GM18508 (cell line): ENCODE measurements at regions not wholly inside any gene's neighbourhood (a gene's known extent, or its start where the extent isn't known, plus 50 kb on each side); places are given as distances from the start of the nearest gene placed in this dataset.

ENCODE experiments used
- ATAC-seq: cut with Tn5 transposase; IDR thresholded peaks from one replicate; pipeline ENCODE4 v1.9.1; 2021; ENCODE audit warnings: moderate number of reproducible peaks; ENCODE audit not compliant: insufficient read depth, unreplicated experiment

GRCh38 chr16:86015606-86016005 is 116.6 kb downstream of the IRF8 start:
- no peak for ATAC-seq

DNA sequence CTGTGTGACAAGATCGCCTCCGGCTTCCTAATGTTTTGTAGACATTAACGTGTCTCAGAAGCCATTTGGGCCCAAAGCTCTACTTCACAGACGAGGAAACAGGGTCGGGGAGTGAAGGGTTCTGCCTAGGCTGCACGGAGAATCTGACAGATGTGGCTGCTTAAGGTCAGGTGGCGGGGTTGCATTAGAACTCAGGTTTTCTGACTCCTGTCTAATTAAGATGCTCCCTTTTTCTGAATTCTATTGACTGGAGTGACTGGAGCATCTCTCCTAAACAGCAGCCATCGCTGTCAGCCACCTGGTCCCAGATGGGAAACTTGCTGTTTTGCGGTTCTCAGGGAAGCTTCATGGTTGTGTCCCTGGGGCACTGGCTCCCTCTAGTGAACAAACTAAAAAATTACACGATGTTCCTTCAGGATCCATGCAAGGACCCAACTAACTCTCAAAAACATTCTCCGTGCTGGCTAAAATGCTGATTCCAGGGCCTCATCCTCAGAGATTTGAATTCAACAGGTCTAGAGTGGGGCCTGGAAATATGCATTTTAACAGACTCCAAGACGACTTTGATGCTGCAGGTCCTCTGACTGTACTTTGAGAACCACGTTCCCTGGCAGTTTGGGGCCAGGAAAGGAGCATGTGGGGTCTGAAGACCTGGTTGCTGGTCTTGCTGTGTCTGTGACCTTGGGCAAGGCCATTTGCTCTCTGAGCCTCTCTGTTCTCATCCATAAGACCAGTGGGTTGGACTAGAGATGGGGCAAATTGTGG is 117.4 kb downstream of the IRF8 start:
- ATAC-seq: no peak

DNA sequence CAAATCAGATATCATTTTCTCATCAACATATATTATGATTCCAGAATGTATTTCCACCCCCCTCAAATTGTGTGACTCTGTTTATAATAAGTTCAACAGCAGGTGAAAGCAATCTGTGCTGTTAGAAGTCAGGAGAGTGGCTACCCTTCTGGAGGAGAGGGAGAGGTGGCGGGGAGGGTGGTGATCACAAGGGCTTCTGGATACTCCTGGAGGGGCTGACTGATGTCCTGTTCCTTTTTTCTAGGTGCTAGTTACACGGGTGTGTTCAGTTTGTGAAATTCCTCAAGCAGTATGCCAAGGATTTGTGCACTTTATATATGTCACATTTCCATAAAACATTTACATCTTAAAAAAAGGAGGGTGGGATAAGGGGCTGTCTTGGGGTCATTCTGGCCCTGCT is 119.1 kb downstream of the IRF8 start:
- ATAC-seq: no peak

DNA sequence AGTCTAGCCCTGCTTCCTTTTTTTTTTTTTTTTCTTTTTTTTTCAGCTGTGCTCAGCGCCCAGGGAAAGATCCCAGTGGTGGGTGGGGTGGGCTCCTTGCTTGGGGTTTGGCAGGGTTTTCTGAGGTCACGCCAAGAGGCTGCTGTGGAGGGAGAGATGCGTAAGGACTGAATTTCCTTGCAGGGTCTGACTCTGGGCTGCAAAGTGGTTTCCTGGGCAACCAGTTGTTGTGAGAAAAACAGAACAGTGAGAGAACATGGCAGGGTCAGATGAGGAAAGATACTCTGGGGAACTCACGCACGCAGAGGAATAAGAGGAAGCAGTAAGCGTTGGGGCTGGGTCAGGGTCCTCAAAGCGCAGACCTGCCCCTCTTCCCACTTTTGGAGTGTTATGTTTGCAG is 119.5 kb downstream of the IRF8 start:
- no peak for ATAC-seq

- ATAC-seq: no peak
These were observed 120.0 kb downstream of the IRF8 start for GRCh38 chr16:86018941-86019340.

- no peak for ATAC-seq
These were observed 120.6 kb downstream of the IRF8 start for GRCh38 chr16:86019446-86020047.

GRCh38 chr16:86020971-86021370 is 122.0 kb downstream of the IRF8 start:
- ATAC-seq: no peak

DNA sequence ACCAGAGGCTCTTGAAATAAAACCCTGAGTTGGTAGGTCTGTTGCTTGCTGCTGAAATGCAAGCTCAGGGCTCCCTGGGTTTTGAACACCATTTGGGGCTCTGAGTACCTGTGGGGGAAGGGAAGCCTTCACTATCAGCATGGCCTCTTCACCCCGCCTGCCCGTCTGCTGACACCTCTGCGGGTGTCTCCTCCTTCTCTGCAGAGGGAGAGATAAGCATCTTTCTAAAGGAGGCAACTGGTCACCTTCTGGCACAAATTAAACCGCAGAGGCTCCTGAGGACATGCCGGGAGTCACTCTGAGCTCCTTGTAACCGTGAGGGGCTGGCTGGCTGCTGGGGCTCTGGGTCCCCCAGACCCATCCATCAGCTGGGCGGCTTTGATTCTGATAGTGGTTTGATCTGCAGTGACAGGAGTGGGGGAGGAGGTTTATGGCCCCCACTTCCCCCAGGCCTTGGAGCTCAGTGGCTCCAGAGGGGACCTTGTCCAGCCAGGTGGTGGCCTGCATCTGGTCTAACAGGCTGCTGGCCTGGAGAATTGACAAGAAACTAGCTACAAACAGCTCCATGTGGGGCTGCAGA is 123.5 kb downstream of the IRF8 start:
- ATAC-seq: no peak

DNA sequence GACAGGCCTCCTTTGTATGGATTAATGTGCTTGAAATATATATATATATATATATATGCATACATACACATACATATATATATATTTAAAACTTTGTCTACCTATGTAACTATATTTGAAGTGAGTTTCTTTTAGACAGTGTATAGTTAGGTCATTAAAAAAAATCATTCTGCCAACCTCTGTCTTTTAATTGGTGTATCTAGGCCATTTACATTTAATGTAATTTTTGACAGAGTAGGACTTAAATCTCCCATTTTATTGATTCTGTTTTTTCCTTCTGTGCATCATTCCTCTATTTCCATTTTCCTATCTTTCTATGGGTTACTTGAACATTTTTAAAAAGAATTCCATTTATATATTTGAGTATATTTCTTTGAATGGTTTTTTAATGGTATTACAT is 125.2 kb downstream of the IRF8 start:
- ATAC-seq: no peak

- no peak for ATAC-seq
These were observed 126.7 kb downstream of the IRF8 start for GRCh38 chr16:86025706-86026105.

DNA sequence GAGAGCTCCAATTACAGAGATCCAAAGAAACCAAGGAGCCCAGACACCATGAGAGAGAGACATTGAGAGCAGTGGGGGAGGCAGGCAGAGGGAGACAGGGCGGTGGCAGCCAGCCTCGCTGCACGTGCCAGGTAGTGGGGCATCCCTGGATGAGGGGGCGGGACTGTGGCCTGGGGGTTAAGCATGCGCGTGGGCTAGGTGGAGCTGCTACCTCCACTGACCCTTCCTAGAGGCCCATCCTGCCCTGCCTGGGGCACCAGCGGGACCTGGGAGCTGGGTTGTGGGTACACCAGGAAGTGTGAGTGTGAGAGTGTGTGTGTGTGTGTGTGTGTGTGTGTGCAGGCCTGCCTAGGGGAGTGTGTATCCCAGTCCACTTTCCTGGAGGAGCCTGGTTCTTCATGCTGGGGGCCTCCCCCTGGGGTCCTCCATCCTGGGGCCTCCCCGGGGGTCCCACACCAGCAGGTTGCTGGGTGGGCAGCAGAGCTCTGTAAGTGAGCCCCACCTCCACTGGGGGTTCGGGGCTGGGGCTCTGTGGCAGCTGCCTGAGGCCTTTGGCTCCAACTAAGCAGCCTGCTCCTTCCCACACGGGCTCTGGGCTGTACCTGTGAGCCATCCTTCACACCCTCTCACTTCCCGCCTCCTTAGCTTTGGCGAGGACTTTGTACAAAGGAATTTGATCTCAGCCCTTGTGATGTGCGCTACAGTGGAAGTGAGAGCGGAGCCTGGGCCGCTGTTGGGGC is 127.4 kb downstream of the IRF8 start:
- ATAC-seq: no peak

DNA sequence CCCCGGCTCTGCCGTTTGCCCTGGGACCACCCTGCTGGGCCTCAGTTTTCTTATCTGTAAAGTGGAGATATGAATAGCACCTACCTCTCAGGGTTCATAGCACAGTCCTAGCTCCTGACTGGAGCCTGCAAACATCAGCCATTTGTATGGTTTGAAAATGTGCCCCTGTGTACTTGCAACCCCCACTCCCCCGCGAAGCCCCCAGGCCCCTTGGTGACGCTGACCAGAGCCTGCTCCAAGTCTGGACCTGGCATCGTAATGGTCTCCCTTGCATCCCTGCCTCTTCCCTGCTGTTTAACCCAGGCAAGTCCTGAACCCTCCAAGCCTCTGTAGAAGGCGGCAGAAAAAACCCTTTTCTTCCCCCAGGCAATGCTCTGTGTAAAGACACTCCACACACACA is 128.0 kb downstream of the IRF8 start:
- ATAC-seq: no peak

DNA sequence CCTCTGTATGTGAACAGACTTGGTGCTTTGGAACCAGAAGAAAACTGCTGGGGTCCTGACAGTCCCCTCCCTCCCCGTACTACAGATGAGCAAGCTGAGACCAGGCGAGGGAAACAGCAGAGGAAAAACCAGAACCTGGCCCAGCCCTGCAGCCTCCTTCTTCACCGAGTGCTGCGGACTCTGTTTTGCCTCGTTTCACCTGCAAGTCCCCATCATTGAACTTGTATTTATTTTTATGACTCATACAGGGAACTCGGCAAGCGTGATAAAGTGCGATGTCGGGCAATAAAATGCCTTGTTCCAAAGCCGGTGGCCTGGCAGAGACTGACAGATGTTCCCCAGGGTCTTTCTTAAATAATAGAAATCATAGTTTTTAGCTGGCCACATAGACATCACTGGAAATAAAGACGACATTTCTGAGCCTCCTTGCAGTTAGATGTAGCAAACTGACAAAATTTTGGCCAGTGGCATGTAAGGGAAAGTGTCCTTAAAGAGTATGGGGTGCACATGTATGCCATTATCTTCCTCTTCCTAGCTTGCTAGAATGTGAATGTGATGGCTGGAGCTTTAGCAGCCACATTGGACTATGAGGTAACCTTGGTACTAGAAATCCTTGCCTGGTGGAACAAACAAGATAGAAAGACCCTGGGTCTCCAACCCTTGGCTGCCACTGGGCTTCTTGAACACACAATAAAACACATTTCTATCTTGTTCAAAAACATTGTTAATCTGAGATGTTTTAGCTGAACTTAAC is 128.6 kb downstream of the IRF8 start:
- no peak for ATAC-seq

- ATAC-seq: no peak
These were observed 130.3 kb downstream of the IRF8 start for GRCh38 chr16:86029131-86029741.

DNA sequence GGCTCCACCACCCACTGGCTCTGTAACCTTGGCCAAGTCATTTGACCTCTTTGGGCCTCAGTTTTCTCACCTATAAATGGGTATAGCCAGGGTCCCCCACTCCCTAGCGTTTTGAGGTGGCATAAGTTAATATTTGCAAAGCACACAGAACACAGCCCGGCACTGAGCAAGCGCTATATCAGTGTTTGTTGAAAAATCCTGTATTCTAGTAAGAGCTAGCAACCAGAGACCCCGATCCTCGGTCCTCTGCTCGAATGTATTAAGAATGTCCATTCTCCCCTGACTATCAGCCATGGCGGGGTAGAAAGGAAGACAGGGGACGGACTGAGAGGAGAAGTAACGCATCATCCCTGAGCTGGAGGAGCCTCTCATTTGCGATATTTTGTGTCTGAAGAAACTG is 131.2 kb downstream of the IRF8 start:
- ATAC-seq: no peak

DNA sequence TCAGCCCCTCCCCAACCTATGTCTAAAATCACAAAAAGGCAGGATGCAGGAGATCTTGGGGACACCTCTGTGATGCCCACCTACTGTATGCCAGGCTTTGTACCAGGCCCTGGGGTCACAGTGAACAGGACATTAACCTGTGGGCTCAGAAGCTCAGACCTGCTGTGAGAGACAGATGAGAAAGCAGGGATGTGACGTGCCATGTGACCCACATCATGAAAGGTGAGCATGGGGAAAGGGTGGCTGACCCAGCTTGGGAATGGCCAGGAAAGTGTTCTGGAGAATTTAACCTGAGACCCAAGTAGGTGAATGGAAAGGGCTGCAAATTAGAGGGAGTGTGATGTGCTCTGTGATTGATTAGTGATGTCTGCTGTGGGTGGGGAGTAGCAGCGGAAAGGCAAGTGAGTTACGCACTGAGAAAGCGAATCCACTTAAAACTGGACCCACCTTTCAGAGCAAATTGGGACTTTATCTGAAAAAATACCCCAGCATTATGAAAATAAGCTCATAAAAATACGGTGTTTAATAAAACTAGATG is 132.2 kb downstream of the IRF8 start:
- no peak for ATAC-seq

DNA sequence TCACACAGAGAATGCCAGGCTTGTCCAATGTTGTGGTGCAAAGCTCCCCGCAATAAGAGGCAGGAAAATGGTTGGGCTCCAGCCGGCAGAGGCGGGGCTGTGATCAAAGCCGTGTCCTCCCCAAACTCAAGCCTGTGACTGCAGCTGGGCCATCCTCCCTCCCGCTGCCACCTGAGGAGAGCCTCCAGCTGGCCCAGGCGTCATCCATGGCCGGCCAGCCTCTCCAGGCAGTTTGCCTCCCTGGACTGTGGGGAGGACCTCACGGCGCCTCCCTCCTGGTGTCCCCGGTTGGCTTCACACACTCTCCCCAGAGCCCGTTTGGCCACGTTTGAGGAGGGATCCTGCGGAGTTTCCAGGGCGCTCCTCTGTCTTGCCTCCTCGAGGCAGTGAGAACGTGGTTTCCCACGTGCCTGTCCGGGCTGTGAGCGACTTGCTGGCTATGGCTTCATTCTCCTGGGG is 134.1 kb downstream of the IRF8 start:
- ATAC-seq: no peak

DNA sequence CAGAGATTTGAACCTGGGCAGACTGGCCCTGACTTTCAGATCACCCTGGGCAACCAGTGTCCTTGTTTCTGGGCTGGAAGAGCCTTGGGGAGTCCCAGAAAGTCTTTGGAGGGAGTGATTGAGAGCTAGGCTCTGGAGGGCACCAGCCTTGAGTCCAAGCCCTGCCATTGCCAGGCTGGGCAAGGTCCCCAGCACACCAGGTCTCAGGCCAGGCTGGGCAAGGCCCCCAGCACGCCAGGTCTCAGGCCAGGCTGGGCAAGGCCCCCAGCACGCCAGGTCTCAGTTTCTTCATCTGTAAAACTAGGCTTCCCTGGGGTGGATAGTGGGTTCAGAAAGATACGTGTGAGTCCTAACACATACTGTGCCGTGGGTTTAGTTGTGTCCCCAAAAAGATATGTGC is 135.0 kb downstream of the IRF8 start:
- no peak for ATAC-seq

DNA sequence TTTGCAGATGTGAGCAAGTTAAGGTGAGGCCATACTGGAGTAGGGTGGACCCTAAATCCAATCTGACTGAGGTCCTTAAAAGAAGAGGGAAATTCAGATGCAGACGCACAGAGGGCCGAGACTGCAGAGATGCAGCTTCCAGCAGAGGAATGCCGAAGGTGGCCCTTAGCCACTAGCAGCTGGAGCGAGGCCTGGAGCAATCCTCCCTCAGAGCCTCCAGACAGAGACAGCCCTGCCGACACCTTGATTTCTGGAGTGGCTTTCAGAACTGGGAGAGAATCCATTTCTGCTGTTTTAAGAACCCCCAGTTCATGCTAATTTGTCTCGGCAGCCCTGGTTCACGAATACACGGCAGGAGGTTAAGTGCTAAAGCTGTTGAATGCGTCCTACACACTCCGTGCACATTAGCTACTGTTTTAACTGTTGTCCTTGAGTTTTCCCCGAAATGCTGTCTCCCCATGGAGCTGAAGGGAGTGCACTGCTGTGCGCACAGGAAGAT is 135.5 kb downstream of the IRF8 start:
- no peak for ATAC-seq

- no peak for ATAC-seq
These were observed 136.9 kb downstream of the IRF8 start for GRCh38 chr16:86035906-86036305.
